Fibroblast of lung (primary cell): ENCODE measurements at regions not wholly inside any gene's neighbourhood (a gene's known extent, or its start where the extent isn't known, plus 50 kb on each side); places are given as distances from the start of the nearest gene placed in this dataset.

Experiments used
- EZH2 ChIP-seq: IDR thresholded peaks from 2 replicates; pipeline ENCODE4 v1.5.1; 2012; ENCODE audit warnings: low read length, control low read depth, mild to moderate bottlenecking; ENCODE audit errors: missing control alignments
- TF ChIP-seq, protein P1 (sequence below), 2 donors: IDR thresholded peaks in 1 of 2; conservative IDR thresholded peaks in 1 of 2; 1 replicate in 1 of 2; 2 replicates in 1 of 2; pipeline ENCODE4 v1.5.1; 2011 to 2012; ENCODE audit warnings: low read length in 2 of 2, control low read depth in 1 of 2, inconsistent platforms in 1 of 2, low read depth in 1 of 2, mild to moderate bottlenecking in 1 of 2

GRCh38 chrX:13201605-13202219 lies 118.1 kb downstream of the ATXN3L start:
- TF ChIP-seq EZH2 = no peak
- TF ChIP-seq, protein P1, sequence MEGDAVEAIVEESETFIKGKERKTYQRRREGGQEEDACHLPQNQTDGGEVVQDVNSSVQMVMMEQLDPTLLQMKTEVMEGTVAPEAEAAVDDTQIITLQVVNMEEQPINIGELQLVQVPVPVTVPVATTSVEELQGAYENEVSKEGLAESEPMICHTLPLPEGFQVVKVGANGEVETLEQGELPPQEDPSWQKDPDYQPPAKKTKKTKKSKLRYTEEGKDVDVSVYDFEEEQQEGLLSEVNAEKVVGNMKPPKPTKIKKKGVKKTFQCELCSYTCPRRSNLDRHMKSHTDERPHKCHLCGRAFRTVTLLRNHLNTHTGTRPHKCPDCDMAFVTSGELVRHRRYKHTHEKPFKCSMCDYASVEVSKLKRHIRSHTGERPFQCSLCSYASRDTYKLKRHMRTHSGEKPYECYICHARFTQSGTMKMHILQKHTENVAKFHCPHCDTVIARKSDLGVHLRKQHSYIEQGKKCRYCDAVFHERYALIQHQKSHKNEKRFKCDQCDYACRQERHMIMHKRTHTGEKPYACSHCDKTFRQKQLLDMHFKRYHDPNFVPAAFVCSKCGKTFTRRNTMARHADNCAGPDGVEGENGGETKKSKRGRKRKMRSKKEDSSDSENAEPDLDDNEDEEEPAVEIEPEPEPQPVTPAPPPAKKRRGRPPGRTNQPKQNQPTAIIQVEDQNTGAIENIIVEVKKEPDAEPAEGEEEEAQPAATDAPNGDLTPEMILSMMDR (conservative IDR thresholded peaks at IDR 0.05 in 1 of 2, IDR thresholded peaks at IDR 0.05 in 1 of 2; ENCODE audit: low read depth in 1 of 2, low read length in 2 of 2) = no peak
